GM13977 (cell line): ENCODE measurements at regions not wholly inside any gene's neighbourhood (a gene's known extent, or its start where the extent isn't known, plus 50 kb on each side); places are given as distances from the start of the nearest gene placed in this dataset.

Source experiments
- DNase-seq: peaks from one replicate; pipeline ENCODE4 v3.0.0; 2012; ENCODE audit warnings: low spot score
- CTCF ChIP-seq: IDR thresholded peaks from 2 replicates; pipeline ENCODE4 v1.5.1; 2012; ENCODE audit warnings: mild to moderate bottlenecking, control low read depth; ENCODE audit not compliant: insufficient read depth; ENCODE audit errors: extremely low read depth, missing control alignments
- in situ Hi-C: fragments of 300-500 bp; cut with MboI; formaldehyde crosslinking; loops from one replicate; pipeline ENCODE4 v1.12.0; 2022; ENCODE audit warnings: low sequenced_read_pairs, low pct_unique_long_range_greater_than_20kb, mixed read lengths, inconsistent platforms; ENCODE audit not compliant: unreplicated experiment

DNA sequence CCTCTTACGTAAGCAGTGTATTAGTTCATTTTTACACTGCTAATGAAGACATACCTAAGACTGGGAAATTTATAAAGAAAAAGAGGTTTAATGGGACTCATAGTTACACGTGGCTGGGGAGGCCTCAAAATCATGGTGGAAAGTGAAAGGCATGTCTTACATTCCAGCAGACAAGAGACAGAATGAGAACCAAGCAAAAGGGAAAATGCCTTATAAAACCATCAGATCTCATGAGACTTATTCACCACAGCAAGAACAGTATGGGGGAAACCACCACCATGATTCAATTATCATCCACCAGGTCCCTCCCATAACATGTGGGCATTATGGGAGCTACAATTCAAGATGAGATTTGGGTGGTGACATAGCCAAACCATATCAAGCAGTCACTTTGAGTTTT lies 126.3 kb upstream of the CXCL12 start:
- DNase-seq = no peak
- in situ Hi-C loops = no loop called here
- no peak for TF ChIP-seq CTCF

DNA sequence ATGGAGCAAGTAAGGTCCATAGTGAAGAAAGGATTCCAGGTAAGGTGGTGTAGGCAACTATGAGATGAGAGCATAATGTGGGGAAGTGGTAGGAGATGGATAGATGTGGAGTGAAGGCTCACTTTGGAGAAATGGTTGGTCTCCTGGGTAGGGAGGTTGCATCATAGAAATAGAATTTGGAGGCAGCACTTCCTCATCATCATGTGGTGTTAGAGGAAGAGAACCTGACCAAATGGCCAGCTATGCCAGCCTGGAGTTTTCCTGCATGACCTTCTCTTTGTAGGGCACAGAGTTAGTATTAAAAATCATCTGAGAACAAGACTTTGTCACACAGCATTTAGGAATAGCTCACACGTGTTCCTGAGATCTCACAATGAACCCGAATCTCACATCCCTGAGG lies 126.7 kb upstream of the CXCL12 start:
- no peak for DNase-seq
- in situ Hi-C loops = no loop called here
- no peak for TF ChIP-seq CTCF

DNA sequence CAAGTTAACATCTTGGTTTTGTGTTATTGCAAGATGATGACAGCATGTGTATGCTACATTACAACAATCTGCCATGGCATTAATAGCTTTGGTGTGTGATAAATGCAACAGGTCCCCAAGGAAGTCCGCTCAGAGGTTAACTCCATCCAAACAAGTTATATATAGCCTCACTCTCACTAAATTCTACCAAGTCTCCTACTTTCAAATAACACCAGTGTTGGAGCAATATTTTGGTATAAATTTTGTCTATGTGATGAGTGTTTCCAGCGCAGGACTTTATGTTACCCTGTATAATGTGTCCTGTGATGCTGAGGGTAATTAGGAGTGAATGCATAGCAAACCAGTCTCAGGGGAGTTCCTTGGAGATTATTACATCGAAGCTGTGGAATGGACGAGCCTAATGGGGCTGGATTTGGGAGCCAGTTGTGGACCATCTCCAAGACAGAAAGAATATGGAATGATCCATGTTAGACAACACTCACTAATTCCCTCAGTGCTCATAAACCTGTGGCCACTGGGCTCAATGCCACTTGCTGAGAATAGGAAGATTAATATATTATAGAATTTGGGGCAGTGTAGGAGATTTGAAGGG lies 127.6 kb upstream of the CXCL12 start:
- in situ Hi-C loops = no loop called here
- no peak for DNase-seq
- TF ChIP-seq CTCF = no peak

DNA sequence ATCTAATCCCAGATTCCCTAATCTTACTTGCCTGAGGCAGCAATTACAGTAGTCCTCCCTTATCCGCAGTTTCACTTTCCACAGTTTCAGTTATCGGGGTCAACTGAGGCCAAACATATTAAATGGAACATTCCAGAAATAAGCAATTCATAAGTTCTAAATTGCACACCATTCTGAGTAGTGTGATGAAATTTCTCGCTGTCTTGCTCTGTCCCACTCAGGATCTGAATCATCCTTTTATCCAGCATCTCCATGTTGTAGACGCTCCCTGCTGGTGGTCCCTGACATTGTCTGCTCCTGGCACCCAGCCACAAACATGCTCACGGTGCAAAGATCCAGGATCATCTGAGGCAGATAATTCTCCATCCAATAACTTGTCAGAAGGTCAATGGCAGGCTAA lies 128.7 kb upstream of the CXCL12 start:
- in situ Hi-C loops = no loop called here
- no peak for DNase-seq
- no peak for TF ChIP-seq CTCF

- TF ChIP-seq CTCF = no peak
- DNase-seq = no peak
- in situ Hi-C loops = no loop called here
Measured at GRCh38 chr10:44516891-44517290, 132.0 kb upstream of the CXCL12 start.

DNA sequence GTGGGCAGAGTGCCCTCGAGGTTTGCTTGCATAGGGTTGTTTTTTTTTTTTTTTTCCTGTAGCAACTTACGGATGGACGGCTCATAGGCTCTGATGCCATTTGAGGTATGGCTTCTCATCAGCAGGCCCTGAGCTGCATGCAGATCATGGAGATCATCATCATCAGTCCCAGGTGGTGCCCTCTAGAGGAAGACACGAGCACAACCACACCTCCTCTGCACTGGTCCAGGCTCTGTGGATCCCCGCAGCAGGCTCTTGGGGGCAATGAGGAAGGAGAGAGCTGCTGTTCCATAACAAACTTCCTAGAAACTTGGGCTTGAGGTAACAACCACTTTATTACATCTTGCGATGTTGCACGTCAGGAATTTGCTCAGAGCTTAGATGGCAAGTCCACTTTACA lies 132.7 kb upstream of the CXCL12 start:
- in situ Hi-C loops = no loop called here
- no peak for DNase-seq
- peak; percentile 55 for TF ChIP-seq CTCF

- no peak for DNase-seq
- in situ Hi-C loops = no loop called here
Measured at GRCh38 chr10:44519361-44519760, 134.5 kb upstream of the CXCL12 start.

More at GRCh38 chr10:44519361-44519760, 134.5 kb upstream of the CXCL12 start:
- no peak for TF ChIP-seq CTCF
